ENCODE measurements at regions not wholly inside any gene's neighbourhood (a gene's known extent, or its start where the extent isn't known, plus 50 kb on each side); places are given as distances from the start of the nearest gene placed in this dataset.

- no peak for TF ChIP-seq POLR2A (IDR thresholded peaks at IDR 0.05; ENCODE audit: low read depth, low read length)
- TF ChIP-seq CTCF (IDR thresholded peaks at IDR 0.05; ENCODE audit: extremely low read depth in 1 of 2, insufficient read depth in 1 of 2, low read depth in 1 of 2, low read length in 2 of 2) = no peak
- no peak for TF ChIP-seq JUN (IDR thresholded peaks at IDR 0.05; ENCODE audit: borderline replicate concordance, insufficient read depth, insufficient read length, low read depth)
- TF ChIP-seq, protein P1, sequence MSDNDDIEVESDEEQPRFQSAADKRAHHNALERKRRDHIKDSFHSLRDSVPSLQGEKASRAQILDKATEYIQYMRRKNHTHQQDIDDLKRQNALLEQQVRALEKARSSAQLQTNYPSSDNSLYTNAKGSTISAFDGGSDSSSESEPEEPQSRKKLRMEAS (IDR thresholded peaks at IDR 0.05; ENCODE audit: insufficient read depth, insufficient read length) = no peak
- no peak for TF ChIP-seq MYC (IDR thresholded peaks at IDR 0.05; ENCODE audit: low read depth, low read length)
- no peak for TF ChIP-seq FOS (IDR thresholded peaks at IDR 0.05; ENCODE audit: borderline replicate concordance, insufficient read depth, low read length)
- TF ChIP-seq GATA2 (IDR thresholded peaks at IDR 0.05; ENCODE audit: insufficient read depth, insufficient read length, low read depth, low read length) = no peak
- no peak for TF ChIP-seq POLR2AphosphoS5 (IDR thresholded peaks at IDR 0.05; ENCODE audit: insufficient read depth, low read depth, low read length)
These were observed 91.0 kb downstream of the MICALL2 start for GRCh38 chr7:1368184-1368681.
